ENCODE measurements at regions not wholly inside any gene's neighbourhood (a gene's known extent, or its start where the extent isn't known, plus 50 kb on each side); places are given as distances from the start of the nearest gene placed in this dataset.
A peak's percentile ranks its signal among the peaks of the same experiment; 100 is the strongest.

DNA sequence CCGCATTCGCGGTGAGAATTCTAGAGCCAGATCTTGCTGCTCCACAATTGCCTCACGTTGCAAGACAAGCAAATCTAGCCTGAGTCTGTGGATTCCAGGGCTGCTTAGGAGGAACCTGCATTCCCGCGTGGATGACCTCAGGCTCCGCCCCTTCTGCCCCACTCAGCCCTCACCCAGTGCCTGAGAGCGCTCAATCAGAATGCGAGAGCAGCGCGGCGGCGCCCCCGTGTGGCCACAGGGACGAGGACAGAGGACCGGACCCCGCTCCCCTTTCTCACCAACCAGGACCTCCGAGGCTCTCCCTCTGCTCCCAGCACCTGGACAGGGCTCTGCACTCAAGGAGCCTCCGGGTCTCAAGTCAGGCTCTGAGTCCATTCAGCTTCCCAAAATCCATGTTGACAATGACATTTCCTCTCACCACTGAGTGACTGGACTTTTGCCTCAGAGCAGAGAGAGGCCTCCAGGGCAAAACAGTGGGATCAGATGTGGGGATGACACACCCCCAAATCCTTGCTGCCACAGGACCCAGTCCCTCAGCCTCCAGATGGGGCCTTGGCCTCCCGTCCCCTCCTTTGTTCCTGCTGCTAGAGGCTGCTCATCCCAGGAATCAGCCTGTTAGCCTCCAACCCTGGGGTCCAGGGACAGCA lies 52.0 kb downstream of the RPP21 start:
- DNase-seq (ENCODE audit: low read depth) = peak; percentile 79

GRCh38 chr6:30397697-30398096 lies 52.7 kb downstream of the RPP21 start:
- no peak for DNase-seq (ENCODE audit: low read depth)

GRCh38 chr6:30399390-30400058 lies 54.6 kb downstream of the RPP21 start:
- no peak for DNase-seq (ENCODE audit: low read depth)

DNA sequence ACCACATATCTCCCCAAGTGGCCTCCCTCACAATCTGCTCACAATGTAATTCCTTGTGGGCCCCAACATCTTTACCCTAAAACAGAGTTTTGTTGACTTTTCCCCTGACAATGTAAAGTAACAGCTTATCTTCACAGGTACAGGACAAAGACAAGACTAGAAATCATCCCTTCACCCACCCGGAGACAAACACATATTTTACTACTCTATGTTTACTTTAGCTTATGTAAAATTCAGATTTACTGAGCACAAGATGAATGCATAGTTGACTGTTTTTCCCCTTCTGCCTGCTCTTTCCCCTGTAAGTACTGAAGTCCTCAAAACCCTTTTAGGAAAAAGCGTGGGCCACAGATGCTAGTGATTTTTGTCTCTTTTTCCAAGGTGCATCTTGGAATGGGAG lies 61.0 kb downstream of the RPP21 start:
- no peak for DNase-seq (ENCODE audit: low read depth)

DNA sequence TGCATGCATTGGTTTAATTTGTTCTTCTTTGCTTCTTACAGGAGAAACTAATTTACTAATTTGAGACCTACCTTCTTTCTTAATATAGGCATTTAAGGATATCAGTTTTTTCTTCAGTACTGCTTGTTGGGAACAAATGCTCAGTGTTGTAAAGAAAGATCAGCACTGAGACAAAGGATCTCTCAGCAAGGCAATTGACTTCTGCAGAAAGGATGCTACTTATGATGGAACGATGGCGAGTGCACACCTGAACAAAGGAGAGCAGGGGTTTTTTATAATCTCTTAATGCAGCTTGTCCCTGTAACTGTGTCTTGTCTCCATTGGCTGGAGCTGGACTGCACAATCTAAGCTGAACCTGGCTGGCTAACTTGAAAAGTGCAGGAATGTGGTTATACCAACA lies 64.2 kb downstream of the RPP21 start:
- DNase-seq (ENCODE audit: low read depth) = no peak

DNA sequence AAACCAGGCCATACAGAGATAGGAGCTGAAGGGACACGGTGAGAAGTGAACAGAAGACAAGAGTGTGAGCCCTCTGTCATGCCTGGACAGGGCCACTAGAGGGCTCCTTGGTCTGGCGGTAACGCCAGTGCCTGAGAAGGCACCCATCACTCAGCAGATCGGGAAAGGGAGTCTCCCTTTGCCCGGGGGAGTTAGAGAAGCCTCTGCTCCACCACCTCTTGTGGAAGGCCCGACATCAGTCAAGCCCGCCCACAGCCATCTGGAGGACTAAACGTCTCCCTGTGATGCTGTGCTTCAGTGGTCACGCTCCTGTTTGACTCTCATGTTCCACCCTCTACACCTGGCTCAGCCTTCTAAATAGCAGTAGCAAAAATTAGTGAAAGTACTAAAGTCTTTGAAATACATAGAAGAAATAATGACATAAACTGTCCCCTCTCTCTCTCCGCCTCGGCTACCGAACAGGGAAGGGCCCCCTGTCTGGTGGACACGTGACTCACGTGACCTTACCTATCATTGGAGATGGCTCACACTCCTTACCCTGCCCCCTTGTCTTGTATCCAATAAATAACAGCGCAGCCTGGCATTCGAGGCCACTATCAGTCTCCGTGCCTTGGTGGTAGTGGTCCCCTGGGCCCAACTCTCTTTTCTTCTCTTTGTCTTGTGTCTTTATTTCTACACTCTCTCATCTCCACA lies 66.7 kb downstream of the RPP21 start:
- peak; percentile 43 for DNase-seq (ENCODE audit: low read depth)

DNA sequence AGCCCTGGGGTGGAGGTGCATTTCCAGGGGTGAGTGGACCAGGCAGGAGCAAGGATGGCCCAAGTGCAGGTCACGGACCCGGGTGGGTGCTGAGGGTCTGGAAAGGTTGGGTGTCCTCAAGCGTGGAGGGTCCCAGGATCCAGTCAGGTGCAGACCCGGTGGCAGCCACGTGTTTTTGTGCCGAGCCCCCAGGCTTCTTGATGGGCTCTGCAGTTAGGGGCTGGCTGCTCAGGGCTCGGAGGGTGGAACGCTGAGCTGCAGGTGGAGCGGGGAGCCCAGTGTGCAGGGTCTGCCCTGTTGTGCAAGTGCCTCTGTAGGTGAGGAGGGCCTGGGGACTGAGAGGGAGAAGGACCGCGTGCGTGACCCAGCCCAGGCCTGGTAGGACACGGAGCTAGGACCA lies 70.9 kb upstream of the HLA-E start:
- DNase-seq (ENCODE audit: low read depth) = no peak

GRCh38 chr6:30424549-30424948 lies 64.8 kb upstream of the HLA-E start:
- no peak for DNase-seq (ENCODE audit: low read depth)

Data from activated T-helper 9 cell treated with anti-CD3 and anti-CD28 coated beads, Interleukin-2, amount 50 U/mL, for 16 hours (primary cell).